ENCODE measurements at regions not wholly inside any gene's neighbourhood (a gene's known extent, or its start where the extent isn't known, plus 50 kb on each side); places are given as distances from the start of the nearest gene placed in this dataset.

DNA sequence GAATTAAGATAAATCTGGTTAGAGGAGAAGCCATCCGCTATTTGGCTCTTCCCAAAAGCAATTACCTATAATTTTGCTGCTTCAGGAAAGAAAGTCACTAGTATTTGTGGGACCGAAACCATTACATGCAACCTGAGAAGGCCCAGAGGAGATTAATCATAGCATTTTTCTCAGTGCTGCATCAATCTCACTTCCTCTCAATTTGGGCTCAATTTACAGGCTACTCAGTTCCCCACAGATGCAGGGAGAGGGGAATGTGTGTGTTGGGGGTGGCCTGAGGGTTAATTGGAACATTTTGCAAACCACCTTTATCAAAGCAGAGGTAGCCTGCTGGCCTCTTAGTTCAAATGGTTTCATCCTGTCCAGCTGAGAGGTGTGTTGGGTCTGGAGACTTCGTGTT, 394.7 kb upstream of the ASIC2 start:
- TF ChIP-seq, protein P1, sequence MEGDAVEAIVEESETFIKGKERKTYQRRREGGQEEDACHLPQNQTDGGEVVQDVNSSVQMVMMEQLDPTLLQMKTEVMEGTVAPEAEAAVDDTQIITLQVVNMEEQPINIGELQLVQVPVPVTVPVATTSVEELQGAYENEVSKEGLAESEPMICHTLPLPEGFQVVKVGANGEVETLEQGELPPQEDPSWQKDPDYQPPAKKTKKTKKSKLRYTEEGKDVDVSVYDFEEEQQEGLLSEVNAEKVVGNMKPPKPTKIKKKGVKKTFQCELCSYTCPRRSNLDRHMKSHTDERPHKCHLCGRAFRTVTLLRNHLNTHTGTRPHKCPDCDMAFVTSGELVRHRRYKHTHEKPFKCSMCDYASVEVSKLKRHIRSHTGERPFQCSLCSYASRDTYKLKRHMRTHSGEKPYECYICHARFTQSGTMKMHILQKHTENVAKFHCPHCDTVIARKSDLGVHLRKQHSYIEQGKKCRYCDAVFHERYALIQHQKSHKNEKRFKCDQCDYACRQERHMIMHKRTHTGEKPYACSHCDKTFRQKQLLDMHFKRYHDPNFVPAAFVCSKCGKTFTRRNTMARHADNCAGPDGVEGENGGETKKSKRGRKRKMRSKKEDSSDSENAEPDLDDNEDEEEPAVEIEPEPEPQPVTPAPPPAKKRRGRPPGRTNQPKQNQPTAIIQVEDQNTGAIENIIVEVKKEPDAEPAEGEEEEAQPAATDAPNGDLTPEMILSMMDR (conservative IDR thresholded peaks at IDR 0.05) = no peak
- TF ChIP-seq ZFX (IDR thresholded peaks at IDR 0.05) = no peak
- H3K27ac ChIP-seq = no peak overlapping the region

DNA sequence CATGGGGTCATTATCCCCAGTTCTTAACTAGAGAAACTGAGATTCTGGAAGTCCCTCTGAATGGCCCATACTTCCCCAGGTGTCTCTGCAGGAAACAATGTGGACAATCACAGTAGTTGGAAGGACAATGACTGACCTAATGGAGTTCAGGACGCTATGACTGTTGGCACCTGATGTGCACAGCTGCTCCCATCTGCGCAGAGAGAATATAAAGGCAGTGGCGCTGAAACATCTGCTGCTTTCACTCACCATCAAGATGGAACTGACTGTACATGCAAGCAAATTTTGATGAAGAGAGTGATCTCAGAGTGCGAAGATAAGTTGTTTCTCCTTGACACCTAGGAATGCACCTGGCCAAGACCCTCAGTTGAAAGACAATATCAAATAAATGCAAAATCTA, 395.7 kb upstream of the ASIC2 start:
- H3K27ac ChIP-seq = no peak overlapping the region
- TF ChIP-seq, protein P1 (conservative IDR thresholded peaks at IDR 0.05) = no peak
- no peak for TF ChIP-seq ZFX (IDR thresholded peaks at IDR 0.05)

DNA sequence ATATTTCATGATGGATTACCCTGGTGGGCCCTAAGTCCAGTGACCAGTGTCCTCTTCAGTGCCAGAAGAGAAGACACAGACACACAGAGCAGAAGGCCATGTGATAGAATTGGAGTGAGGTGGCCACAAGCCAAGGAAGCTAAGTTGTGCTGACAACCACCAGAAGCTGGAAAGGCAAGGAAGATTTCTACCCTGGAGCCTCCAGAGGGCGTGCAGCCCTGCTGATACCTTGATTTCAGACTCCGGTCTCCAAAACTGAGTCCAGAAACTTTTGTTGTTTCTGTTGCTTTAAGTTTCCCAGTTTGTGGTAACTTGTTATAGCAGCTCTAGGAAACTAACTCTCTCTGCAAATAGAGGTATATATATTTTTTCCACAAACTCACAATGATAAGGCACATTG, 396.6 kb upstream of the ASIC2 start:
- no peak for TF ChIP-seq ZFX (IDR thresholded peaks at IDR 0.05)
- TF ChIP-seq, protein P1 (conservative IDR thresholded peaks at IDR 0.05) = peak; percentile 36
- no peak overlapping the region for H3K27ac ChIP-seq

DNA sequence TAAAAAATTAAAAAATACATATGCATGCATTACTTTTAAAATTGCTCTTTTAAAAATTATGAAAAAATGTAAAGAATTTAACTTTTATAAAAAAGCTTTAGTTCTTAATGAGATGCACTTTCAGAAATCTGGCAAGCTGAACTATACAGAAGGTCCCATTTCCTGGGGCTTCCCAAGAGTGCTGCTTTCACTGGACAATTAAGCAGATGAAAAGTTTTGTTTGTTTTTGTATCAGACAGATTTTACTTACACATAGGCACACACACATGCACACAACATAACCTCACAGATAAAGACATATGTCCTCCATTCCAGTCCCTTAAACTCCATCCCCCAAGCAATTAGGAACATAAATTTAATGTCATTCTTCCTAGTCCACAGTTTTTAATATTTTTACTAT, 402.3 kb upstream of the ASIC2 start:
- no peak overlapping the region for H3K27ac ChIP-seq

DNA sequence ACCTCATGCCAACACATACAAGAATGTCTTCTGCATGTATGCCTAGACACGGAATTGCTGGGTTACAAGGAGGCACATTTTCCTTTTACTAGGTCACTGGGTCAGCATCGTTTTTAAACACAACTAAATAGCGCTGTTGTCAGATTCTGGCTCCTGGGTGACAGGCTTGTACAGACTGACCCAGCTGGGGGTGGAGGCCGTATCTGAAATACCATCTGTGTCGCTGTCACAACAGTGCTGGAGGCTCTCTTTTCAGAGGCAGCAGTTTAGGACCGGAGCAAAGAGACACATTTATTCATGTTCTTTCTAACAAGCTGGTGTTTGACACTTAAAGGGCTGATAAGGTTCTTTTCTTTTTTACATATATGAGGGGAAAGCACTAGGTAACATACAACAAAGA, 403.0 kb upstream of the ASIC2 start:
- H3K27ac ChIP-seq = no peak overlapping the region
- no peak for TF ChIP-seq ZFX (IDR thresholded peaks at IDR 0.05)
- TF ChIP-seq, protein P1 (conservative IDR thresholded peaks at IDR 0.05) = no peak

More for the DNA sequence above, 402.3 kb upstream of the ASIC2 start:
- no peak for TF ChIP-seq ZFX (IDR thresholded peaks at IDR 0.05)
- TF ChIP-seq, protein P1 (conservative IDR thresholded peaks at IDR 0.05) = no peak

DNA sequence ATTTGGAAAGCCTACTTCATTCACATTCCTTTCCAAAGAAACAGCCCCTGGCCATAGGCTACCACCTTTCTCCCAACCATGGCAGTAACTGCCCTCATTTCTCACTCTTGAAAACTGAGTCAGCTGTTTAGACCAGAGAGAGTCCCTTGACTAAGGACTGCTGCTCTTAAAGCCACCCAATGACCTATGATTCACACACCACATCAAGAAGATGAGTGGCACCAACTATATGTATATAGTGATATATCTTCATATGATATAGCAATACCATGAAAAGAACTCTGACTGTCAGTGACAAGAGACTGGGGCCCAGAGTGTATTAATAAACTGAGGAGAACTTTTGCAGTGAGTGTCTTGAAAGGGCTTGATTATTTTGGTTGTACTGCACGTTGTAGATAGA, 404.5 kb upstream of the ASIC2 start:
- TF ChIP-seq, protein P1 (conservative IDR thresholded peaks at IDR 0.05) = no peak
- TF ChIP-seq ZFX (IDR thresholded peaks at IDR 0.05) = no peak
- H3K27ac ChIP-seq = no peak overlapping the region

DNA sequence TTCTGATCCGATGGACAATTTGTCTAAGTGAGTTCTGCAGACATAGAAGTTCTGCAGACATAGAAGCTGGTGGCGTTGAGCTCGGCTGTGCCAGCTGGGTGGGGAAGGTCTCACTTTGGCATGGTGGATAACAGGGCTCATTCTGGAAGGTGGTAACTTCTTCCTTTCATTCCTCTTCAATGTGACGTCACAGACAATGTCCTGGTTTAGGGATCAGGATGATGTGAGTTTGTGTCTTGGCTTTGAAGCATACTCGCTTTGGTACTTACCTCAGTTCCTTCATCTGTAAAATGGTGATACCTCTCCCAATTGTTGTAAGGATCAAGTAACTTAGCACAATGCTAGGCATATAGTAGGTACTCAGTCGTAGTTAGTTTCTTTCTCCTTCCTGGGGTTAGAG, 408.8 kb upstream of the ASIC2 start:
- no peak overlapping the region for H3K27ac ChIP-seq
- TF ChIP-seq ZFX (IDR thresholded peaks at IDR 0.05) = no peak
- TF ChIP-seq, protein P1 (conservative IDR thresholded peaks at IDR 0.05) = no peak
